GM18508 (cell line): ENCODE measurements at regions not wholly inside any gene's neighbourhood (a gene's known extent, or its start where the extent isn't known, plus 50 kb on each side); places are given as distances from the start of the nearest gene placed in this dataset.

Source experiments
- ATAC-seq: cut with Tn5 transposase; IDR thresholded peaks from one replicate; pipeline ENCODE4 v1.9.1; 2021; ENCODE audit warnings: moderate number of reproducible peaks; ENCODE audit not compliant: insufficient read depth, unreplicated experiment

- ATAC-seq = no peak
These were observed 114.7 kb upstream of the SPTLC3 start for GRCh38 chr20:12894089-12894488.

GRCh38 chr20:12896180-12896579, 112.6 kb upstream of the SPTLC3 start:
- ATAC-seq = no peak

GRCh38 chr20:12902992-12903391, 105.8 kb upstream of the SPTLC3 start:
- ATAC-seq = no peak

GRCh38 chr20:12906361-12906760, 102.4 kb upstream of the SPTLC3 start:
- ATAC-seq = no peak

- no peak for ATAC-seq
These were observed 97.4 kb upstream of the SPTLC3 start for GRCh38 chr20:12911372-12911771.

GRCh38 chr20:12913781-12914443, 94.9 kb upstream of the SPTLC3 start:
- no peak for ATAC-seq

- ATAC-seq = no peak
These were observed 94.0 kb upstream of the SPTLC3 start for GRCh38 chr20:12914804-12915203.

- ATAC-seq = no peak
These were observed 92.1 kb upstream of the SPTLC3 start for GRCh38 chr20:12916699-12917098.

GRCh38 chr20:12924126-12924525, 84.6 kb upstream of the SPTLC3 start:
- ATAC-seq = no peak

- peak; percentile 92 for ATAC-seq
These were observed 83.5 kb upstream of the SPTLC3 start for GRCh38 chr20:12925210-12925755.

- ATAC-seq = no peak
These were observed 82.6 kb upstream of the SPTLC3 start for GRCh38 chr20:12925863-12926793.

- no peak for ATAC-seq
These were observed 81.3 kb upstream of the SPTLC3 start for GRCh38 chr20:12927489-12927888.

GRCh38 chr20:12928358-12928754, 80.4 kb upstream of the SPTLC3 start:
- no peak for ATAC-seq

GRCh38 chr20:12928755-12929401, 79.9 kb upstream of the SPTLC3 start:
- no peak for ATAC-seq

GRCh38 chr20:12936020-12936419, 72.8 kb upstream of the SPTLC3 start:
- no peak for ATAC-seq

- no peak for ATAC-seq
These were observed 72.2 kb upstream of the SPTLC3 start for GRCh38 chr20:12936524-12936923.

GRCh38 chr20:12941025-12941424, 67.7 kb upstream of the SPTLC3 start:
- ATAC-seq = no peak

GRCh38 chr20:12942123-12942522, 66.6 kb upstream of the SPTLC3 start:
- no peak for ATAC-seq

- no peak for ATAC-seq
These were observed 62.0 kb upstream of the SPTLC3 start for GRCh38 chr20:12946789-12947188.

- no peak for ATAC-seq
These were observed 61.1 kb upstream of the SPTLC3 start for GRCh38 chr20:12947691-12948090.

- ATAC-seq = no peak
These were observed 59.3 kb upstream of the SPTLC3 start for GRCh38 chr20:12949429-12949980.
